Spleen (tissue), 11 donors: ENCODE measurements at regions not wholly inside any gene's neighbourhood (a gene's known extent, or its start where the extent isn't known, plus 50 kb on each side); places are given as distances from the start of the nearest gene placed in this dataset.
"Not testable (repeated sequence)": the region's sequence is repeated elsewhere in the genome, so short reads cannot be mapped to it uniquely, and the experiment has no call there.

Experiments used
- DNase-seq: peaks from one replicate; pipeline ENCODE4 v3.0.0-alpha.2; 2020
- H3K27ac ChIP-seq, 8 donors: fragments of 200-600 bp; sonication (generic) in 7 of 8; 1 replicate in 4 of 8; 2 replicates in 4 of 8; pipeline versions ENCODE4 v1.5.0 to v1.8.0; 2016 to 2021; ENCODE audit warnings: inconsistent platforms in 4 of 8, mild to moderate bottlenecking in 4 of 8, moderate library complexity in 1 of 8
- H3K27me3 ChIP-seq, 7 donors: fragments of 200-600 bp; sonication (generic) in 6 of 7; replicated peaks in 1 of 7; 1 replicate in 4 of 7; 2 replicates in 3 of 7; pipeline versions ENCODE4 v1.5.0 to v1.8.0; 2016 to 2021; ENCODE audit warnings: inconsistent platforms in 3 of 7, mild to moderate bottlenecking in 1 of 7
- H3K36me3 ChIP-seq, 6 donors: fragments of 200-600 bp; sonication (generic) in 5 of 6; 1 replicate in 4 of 6; 2 replicates in 2 of 6; pipeline versions ENCODE4 v1.5.0 to v1.8.0; 2016 to 2021; ENCODE audit warnings: inconsistent platforms in 2 of 6
- H3K4me1 ChIP-seq, 6 donors: fragments of 200-600 bp; sonication (generic) in 5 of 6; 1 replicate in 3 of 6; 2 replicates in 3 of 6; pipeline versions ENCODE4 v1.5.0 to v1.8.0; 2016 to 2021; ENCODE audit warnings: inconsistent platforms in 3 of 6
- H3K4me3 ChIP-seq, 8 donors: fragments of 200-600 bp; sonication (generic) in 7 of 8; 1 replicate in 4 of 8; 2 replicates in 4 of 8; pipeline versions ENCODE4 v1.5.0 to v1.8.0; 2016 to 2021; ENCODE audit warnings: inconsistent platforms in 4 of 8, mild to moderate bottlenecking in 4 of 8, moderate library complexity in 2 of 8
- H3K9me3 ChIP-seq, 8 donors: fragments of 200-600 bp; sonication (generic) in 7 of 8; 1 replicate in 4 of 8; 2 replicates in 4 of 8; pipeline versions ENCODE4 v1.5.0 to v1.8.0; 2016 to 2021; ENCODE audit warnings: inconsistent platforms in 4 of 8
- POLR2A ChIP-seq, 3 donors: fragments of 450-650 bp; IDR thresholded peaks; one replicate each; pipeline ENCODE4 v1.5.1; 2017; ENCODE audit warnings: antibody characterized with exemption in 3 of 3, mild to moderate bottlenecking in 1 of 3
- POLR2AphosphoS5 ChIP-seq, 3 donors: sonication (generic); formaldehyde crosslinking; IDR thresholded peaks; one replicate each; pipeline ENCODE4 v1.5.1; 2017; ENCODE audit warnings: antibody characterized with exemption in 3 of 3
- WGBS, 5 donors: extraction: QIAGEN DNeasy Blood & Tissue Kit in 3 of 5; methylation state at CpG; one replicate each; pipeline versions ENCODE4 v1.1.5 to v1.1.7; 2013 to 2018; 5-methylcytosine and 5-hydroxymethylcytosine counted together
- intact Hi-C: fragments of 100-400 bp; cut with DNase I; formaldehyde crosslinking; loops from one replicate; pipeline ENCODE4 v1.15.0; 2023; ENCODE audit warnings: low total_unique reads
- TF ChIP-seq, protein P1 (sequence below), 11 experiments: fragments of 200-600 bp in 7 of 11; fragments of 450-650 bp in 4 of 11; sonication (generic) in 4 of 11; IDR thresholded peaks in 8 of 11; conservative IDR thresholded peaks in 3 of 11; 1 replicate in 7 of 11; 2 replicates in 4 of 11; pipeline versions ENCODE4 v1.4.0 to v1.8.0; 2016 to 2021; ENCODE audit warnings: antibody characterized with exemption in 11 of 11, inconsistent platforms in 4 of 11, mild to moderate bottlenecking in 1 of 11
- donor health status: healthy with polysubstance abuse.
- donor health status: DM: no; HTN: no; CAD: no; lungs with moderate emphysema.
- donor health status: DM: no; HTN: no; CAD: no.
- donor health status: Bipolar disorder and iron deficiency.
- donor health status: healthy.
- donor health status: DM: no; HTN: no; CAD: no.
- donor health status: DM: yes; HTN: yes; CAD: no.

GRCh38 chr17:53765609-53766008 is 57.1 kb upstream of the KIF2B start:
- WGBS, 5 donors, result 82 to 89% (median 86%) methylated on average over 1 of the region's 1 CpG
- no peaks in the 10 kb centered on the region for H3K27me3 ChIP-seq
- H3K27ac ChIP-seq, result no peak overlapping the region
- intact Hi-C loops, result no loop called here
- peaks cover 0 to 17% (median 2%) of the 10 kb centered on the region in 8 donors for H3K9me3 ChIP-seq
- H3K4me3 ChIP-seq, result no peak overlapping the region
- TF ChIP-seq POLR2AphosphoS5 (IDR thresholded peaks at IDR 0.05) (no peak), POLR2A (IDR thresholded peaks at IDR 0.05) (no peak)
- TF ChIP-seq, protein P1, sequence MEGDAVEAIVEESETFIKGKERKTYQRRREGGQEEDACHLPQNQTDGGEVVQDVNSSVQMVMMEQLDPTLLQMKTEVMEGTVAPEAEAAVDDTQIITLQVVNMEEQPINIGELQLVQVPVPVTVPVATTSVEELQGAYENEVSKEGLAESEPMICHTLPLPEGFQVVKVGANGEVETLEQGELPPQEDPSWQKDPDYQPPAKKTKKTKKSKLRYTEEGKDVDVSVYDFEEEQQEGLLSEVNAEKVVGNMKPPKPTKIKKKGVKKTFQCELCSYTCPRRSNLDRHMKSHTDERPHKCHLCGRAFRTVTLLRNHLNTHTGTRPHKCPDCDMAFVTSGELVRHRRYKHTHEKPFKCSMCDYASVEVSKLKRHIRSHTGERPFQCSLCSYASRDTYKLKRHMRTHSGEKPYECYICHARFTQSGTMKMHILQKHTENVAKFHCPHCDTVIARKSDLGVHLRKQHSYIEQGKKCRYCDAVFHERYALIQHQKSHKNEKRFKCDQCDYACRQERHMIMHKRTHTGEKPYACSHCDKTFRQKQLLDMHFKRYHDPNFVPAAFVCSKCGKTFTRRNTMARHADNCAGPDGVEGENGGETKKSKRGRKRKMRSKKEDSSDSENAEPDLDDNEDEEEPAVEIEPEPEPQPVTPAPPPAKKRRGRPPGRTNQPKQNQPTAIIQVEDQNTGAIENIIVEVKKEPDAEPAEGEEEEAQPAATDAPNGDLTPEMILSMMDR (IDR thresholded peaks at IDR 0.05 in 8 of 11, conservative IDR thresholded peaks at IDR 0.05 in 3 of 11), result no peak
- no peak for DNase-seq
- no peaks in the 10 kb centered on the region for H3K36me3 ChIP-seq
- H3K4me1 ChIP-seq, result no peaks in the 10 kb centered on the region

GRCh38 chr17:53765129-53765528 is 57.6 kb upstream of the KIF2B start:
- TF ChIP-seq POLR2A (IDR thresholded peaks at IDR 0.05) (no peak), POLR2AphosphoS5 (IDR thresholded peaks at IDR 0.05) (no peak)
- TF ChIP-seq, protein P1 (IDR thresholded peaks at IDR 0.05 in 8 of 11, conservative IDR thresholded peaks at IDR 0.05 in 3 of 11), result no peak
- H3K9me3 ChIP-seq, result peaks cover 0 to 17% (median 2%) of the 10 kb centered on the region in 8 donors
- H3K4me1 ChIP-seq, result no peaks in the 10 kb centered on the region
- WGBS, 5 donors, result 85 to 95% (median 93%) methylated on average over 2 of the region's 2 CpGs
- no peaks in the 10 kb centered on the region for H3K36me3 ChIP-seq
- no peak for DNase-seq
- H3K4me3 ChIP-seq, result no peak overlapping the region
- no peaks in the 10 kb centered on the region for H3K27me3 ChIP-seq
- intact Hi-C loops, result no loop called here
- no peak overlapping the region for H3K27ac ChIP-seq

DNA sequence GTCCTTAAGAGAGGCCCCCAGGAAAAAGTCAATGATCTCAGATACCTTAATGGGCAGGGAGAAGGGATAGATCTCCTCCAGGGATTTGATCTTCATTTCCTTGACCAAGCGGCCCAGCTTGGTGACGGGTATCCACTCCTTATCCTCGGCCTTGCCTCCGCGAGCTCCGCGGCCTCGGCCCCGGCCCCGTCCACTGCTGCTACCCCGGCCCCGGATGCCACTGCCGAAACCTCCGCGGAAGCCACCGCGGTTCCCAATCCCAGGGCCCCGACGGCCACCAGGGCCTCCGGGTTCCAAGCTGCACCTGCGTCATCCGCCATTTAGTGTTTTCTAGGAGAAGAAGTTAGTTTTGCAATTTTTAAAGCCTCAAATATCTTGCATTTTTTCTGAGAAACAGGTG is 65.2 kb upstream of the KIF2B start:
- no peak for TF ChIP-seq POLR2AphosphoS5 (IDR thresholded peaks at IDR 0.05)
- TF ChIP-seq, protein P1 (IDR thresholded peaks at IDR 0.05 in 8 of 11, conservative IDR thresholded peaks at IDR 0.05 in 3 of 11), result no peak
- no peak for TF ChIP-seq POLR2A (IDR thresholded peaks at IDR 0.05)
- DNase-seq, result no peak
- Histone ChIP-seq H3K36me3 (no peaks in the 10 kb centered on the region), H3K4me1 (no peaks in the 10 kb centered on the region), H3K27ac (no peak overlapping the region), H3K4me3 (no peak overlapping the region), H3K9me3 (peaks cover 0 to 28% (median 10%) of the 10 kb centered on the region in 8 donors), H3K27me3 (no peaks in the 10 kb centered on the region)
- intact Hi-C loops, result no loop called here
- 96 to 97% (median 97%) methylated on average over 22 of the region's 22 CpGs for WGBS, 5 donors

- H3K36me3 ChIP-seq, H3K27me3 ChIP-seq, DNase-seq, H3K4me1 ChIP-seq, H3K27ac ChIP-seq, intact Hi-C loops, H3K4me3 ChIP-seq: not testable (repeated sequence)
- H3K9me3 ChIP-seq, result peaks cover 0 to 23% (median 8%) of the 10 kb centered on the region in 8 donors
- 94 to 96% (median 96%) methylated on average over 15 to 20 of the region's 20 CpGs for WGBS, 5 donors
Measured at GRCh38 chr17:53757116-53757515, 65.6 kb upstream of the KIF2B start.

GRCh38 chr17:53749178-53749577 is 73.5 kb upstream of the KIF2B start:
- no peaks in the 10 kb centered on the region for H3K27me3 ChIP-seq
- no peaks in the 10 kb centered on the region for H3K4me1 ChIP-seq
- peaks cover 0 to 18% (median 7%) of the 10 kb centered on the region in 8 donors for H3K9me3 ChIP-seq
- TF ChIP-seq POLR2A (IDR thresholded peaks at IDR 0.05) (no peak), POLR2AphosphoS5 (IDR thresholded peaks at IDR 0.05) (no peak)
- TF ChIP-seq, protein P1 (IDR thresholded peaks at IDR 0.05 in 8 of 11, conservative IDR thresholded peaks at IDR 0.05 in 3 of 11), result no peak
- H3K4me3 ChIP-seq, result no peak overlapping the region
- WGBS, 5 donors, result 70 to 85% (median 84%) methylated on average over 1 of the region's 1 CpG
- DNase-seq, result no peak
- intact Hi-C loops, result no loop called here
- no peaks in the 10 kb centered on the region for H3K36me3 ChIP-seq
- H3K27ac ChIP-seq, result no peak overlapping the region

- H3K4me1 ChIP-seq, H3K4me3 ChIP-seq, H3K36me3 ChIP-seq, DNase-seq, intact Hi-C loops, H3K27me3 ChIP-seq, H3K27ac ChIP-seq: not testable (repeated sequence)
- H3K9me3 ChIP-seq, result peaks cover 0 to 18% (median 7%) of the 10 kb centered on the region in 8 donors
- 55 to 62% (median 56%) methylated on average over 11 of the region's 11 CpGs for WGBS, 5 donors
Measured at GRCh38 chr17:53748159-53748820, 74.4 kb upstream of the KIF2B start.
